BE2C (cell line): ENCODE measurements at regions not wholly inside any gene's neighbourhood (a gene's known extent, or its start where the extent isn't known, plus 50 kb on each side); places are given as distances from the start of the nearest gene placed in this dataset.

ENCODE experiments used
- DNase-seq: peaks from one replicate; pipeline ENCODE4 v3.0.0-alpha.2; 2020
- H3K27me3 ChIP-seq: fragments of 250-450 bp; sonication (Bioruptor Pico); 2 replicates; pipeline ENCODE4 v1.5.1; 2020; ENCODE audit warnings: mild to moderate bottlenecking
- H3K36me3 ChIP-seq: fragments of 250-450 bp; sonication (Bioruptor Pico); 2 replicates; pipeline ENCODE4 v1.5.1; 2020; ENCODE audit warnings: mild to moderate bottlenecking
- H3K4me1 ChIP-seq: fragments of 250-450 bp; sonication (Bioruptor Pico); 2 replicates; pipeline ENCODE4 v1.5.1; 2020
- H3K4me3 ChIP-seq: 2 replicates; pipeline ENCODE4 v1.5.1; 2011; ENCODE audit warnings: low read depth, low read length
- H3K9me3 ChIP-seq: fragments of 250-450 bp; sonication (Bioruptor Pico); 2 replicates; pipeline ENCODE4 v1.5.1; 2020
- TF ChIP-seq, protein P1 (sequence below): IDR thresholded peaks from 2 replicates; pipeline ENCODE4 v1.5.1; 2012; ENCODE audit warnings: mild to moderate bottlenecking, low read depth, low read length

DNA sequence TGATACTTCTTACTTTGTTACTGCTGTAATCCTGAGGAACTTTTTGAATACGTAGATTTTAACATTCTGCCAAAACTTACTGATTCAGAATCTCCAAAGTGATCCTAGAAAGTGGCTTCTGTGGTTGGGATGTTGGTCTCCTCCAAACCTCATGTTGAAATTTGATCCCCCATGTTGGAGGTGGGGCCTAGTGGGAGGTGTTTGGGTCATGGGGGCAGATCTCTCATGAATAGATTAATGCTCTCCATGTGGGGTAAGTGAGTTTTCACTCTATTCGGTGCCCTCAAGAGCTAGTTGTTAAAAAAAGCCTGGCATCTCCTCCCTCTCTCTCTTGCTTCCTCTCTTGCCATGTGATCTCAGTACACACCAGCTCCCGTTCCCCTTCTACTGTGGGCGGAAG lies 329.9 kb downstream of the HRH4 start:
- Histone ChIP-seq H3K27me3 (no peaks in the 10 kb centered on the region), H3K4me3 (no peak overlapping the region), H3K9me3 (no peaks in the 10 kb centered on the region), H3K36me3 (no peaks in the 10 kb centered on the region), H3K4me1 (no peaks in the 10 kb centered on the region)
- TF ChIP-seq, protein P1, sequence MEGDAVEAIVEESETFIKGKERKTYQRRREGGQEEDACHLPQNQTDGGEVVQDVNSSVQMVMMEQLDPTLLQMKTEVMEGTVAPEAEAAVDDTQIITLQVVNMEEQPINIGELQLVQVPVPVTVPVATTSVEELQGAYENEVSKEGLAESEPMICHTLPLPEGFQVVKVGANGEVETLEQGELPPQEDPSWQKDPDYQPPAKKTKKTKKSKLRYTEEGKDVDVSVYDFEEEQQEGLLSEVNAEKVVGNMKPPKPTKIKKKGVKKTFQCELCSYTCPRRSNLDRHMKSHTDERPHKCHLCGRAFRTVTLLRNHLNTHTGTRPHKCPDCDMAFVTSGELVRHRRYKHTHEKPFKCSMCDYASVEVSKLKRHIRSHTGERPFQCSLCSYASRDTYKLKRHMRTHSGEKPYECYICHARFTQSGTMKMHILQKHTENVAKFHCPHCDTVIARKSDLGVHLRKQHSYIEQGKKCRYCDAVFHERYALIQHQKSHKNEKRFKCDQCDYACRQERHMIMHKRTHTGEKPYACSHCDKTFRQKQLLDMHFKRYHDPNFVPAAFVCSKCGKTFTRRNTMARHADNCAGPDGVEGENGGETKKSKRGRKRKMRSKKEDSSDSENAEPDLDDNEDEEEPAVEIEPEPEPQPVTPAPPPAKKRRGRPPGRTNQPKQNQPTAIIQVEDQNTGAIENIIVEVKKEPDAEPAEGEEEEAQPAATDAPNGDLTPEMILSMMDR = no peak
- DNase-seq = no peak

DNA sequence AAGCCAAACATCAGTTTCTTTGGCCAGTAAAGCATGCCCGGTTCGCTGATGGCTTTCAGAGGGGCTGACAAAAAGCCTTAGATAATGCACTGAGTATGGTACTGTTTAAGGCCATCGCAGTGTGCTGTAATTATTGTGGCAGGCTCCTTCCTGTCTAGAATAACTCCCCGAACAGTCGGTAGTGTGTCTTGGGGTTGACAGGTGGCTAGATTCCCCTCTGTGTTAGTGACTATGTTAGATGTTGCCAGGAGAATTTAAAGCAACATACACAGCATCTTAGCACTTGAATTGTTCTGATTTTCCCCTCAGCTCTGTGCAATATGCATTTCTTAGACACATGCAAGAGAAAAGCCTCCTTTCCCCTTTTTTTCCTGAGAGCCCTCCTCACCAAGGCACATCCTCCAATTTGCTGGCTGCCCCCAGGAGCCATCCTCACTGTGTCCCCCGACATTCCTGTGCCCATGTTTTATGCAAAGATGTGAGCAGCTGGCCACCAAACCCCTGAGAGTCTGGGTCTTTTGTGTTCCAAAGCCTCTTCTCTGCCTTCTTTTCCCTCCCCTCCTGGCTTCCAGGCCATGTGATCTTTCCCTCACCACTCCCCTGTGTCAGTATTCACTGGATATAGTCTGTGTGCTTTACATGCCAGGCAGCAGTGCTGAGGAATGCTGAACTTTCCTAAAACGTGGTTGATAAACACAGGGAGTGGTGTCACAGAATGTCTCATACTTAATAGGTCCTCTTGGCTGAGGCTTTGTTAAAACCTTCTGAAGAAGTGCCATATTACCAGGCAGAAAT lies 331.5 kb downstream of the HRH4 start:
- H3K27me3 ChIP-seq = no peaks in the 10 kb centered on the region
- no peaks in the 10 kb centered on the region for H3K9me3 ChIP-seq
- DNase-seq = no peak
- TF ChIP-seq, protein P1 = no peak
- H3K4me1 ChIP-seq = no peaks in the 10 kb centered on the region
- H3K36me3 ChIP-seq = no peaks in the 10 kb centered on the region
- no peak overlapping the region for H3K4me3 ChIP-seq

DNA sequence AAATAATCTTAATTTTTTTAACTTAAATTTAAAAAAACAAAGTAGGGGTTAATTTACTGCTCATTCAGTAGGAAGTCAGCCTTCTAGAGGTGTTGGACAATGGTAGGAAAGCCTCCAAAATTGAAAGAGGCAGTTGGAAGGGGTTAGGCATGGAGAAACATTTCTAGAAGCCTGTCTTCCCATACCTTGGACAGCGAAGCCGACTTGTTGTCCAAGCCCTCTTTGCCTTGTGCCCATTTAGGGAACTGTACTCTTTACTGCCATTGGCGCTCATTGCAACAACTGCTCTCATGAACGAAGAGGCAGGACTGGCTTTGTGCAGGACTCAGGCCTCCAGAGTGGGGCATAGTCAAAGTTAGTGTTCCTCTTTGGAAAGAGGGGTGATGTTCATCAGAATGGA lies 333.3 kb downstream of the HRH4 start:
- no peaks in the 10 kb centered on the region for H3K4me1 ChIP-seq
- H3K4me3 ChIP-seq = no peak overlapping the region
- no peak for DNase-seq
- no peaks in the 10 kb centered on the region for H3K9me3 ChIP-seq
- H3K27me3 ChIP-seq = no peaks in the 10 kb centered on the region
- no peaks in the 10 kb centered on the region for H3K36me3 ChIP-seq
- TF ChIP-seq, protein P1 = no peak

DNA sequence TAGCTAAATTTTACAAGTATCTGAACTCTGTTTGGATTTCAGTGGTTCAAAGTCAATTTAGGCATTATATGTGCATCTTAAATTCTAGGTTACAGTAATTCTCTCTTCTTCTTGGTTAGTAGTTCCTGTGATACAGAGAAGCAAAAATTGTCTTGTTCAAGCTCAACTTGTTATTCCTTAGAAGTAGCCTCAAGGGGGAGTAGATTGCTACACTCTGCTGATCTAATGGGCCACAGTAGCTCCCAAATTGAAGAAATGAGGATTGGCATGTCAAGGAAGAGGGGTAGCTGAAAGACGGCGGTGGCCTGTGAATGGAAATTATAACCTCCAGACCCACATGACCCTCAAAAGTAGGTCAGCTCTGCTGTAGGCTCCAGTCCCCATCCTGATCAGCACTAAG lies 334.7 kb downstream of the HRH4 start:
- Histone ChIP-seq H3K9me3 (no peaks in the 10 kb centered on the region), H3K4me1 (no peaks in the 10 kb centered on the region), H3K4me3 (no peak overlapping the region), H3K27me3 (no peaks in the 10 kb centered on the region), H3K36me3 (no peaks in the 10 kb centered on the region)
- TF ChIP-seq, protein P1 = no peak
- DNase-seq = no peak

DNA sequence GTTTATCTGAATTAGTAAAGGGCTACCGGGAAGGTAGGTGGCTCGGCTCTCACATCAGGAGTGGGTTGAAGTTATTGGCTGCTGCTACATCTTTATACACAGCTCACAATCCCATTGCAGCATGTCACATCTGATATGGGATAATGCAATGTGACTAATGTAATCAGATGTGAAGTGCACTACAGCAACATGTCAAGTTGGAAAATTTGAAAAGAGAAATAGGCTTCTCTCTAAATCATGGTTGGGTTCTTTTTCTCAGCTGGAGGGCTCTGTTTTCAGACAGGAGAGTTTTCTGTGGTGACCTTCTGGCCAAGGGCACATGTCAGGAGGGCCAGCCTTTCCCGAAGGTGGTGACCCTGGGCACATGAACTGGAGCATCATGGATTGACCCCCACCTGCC lies 337.5 kb downstream of the HRH4 start:
- Histone ChIP-seq H3K36me3 (no peaks in the 10 kb centered on the region), H3K9me3 (no peaks in the 10 kb centered on the region), H3K4me3 (no peak overlapping the region), H3K4me1 (no peaks in the 10 kb centered on the region), H3K27me3 (no peaks in the 10 kb centered on the region)
- TF ChIP-seq, protein P1 = no peak
- no peak for DNase-seq

DNA sequence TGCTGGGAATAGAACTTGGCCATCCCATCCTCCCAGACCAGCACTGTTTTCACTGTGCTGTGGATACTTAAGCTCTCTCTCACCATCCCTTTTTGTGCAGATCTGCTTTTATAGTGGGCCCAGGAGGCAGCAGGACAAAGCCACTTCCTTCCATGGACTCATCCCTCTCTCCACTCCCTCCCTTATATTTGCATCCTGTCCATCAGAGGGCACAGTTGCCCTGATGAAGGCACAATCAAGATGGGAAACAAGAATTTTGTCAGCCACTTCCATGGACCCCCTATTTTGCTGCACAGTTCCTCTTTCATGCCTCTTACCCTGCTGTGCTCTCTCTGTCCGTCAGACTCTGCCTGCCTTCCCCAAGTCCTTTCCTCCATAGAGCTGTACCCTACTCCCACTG lies 338.7 kb downstream of the HRH4 start:
- Histone ChIP-seq H3K4me3 (no peak overlapping the region), H3K27me3 (no peaks in the 10 kb centered on the region), H3K4me1 (no peaks in the 10 kb centered on the region), H3K9me3 (no peaks in the 10 kb centered on the region), H3K36me3 (no peaks in the 10 kb centered on the region)
- TF ChIP-seq, protein P1 = no peak
- no peak for DNase-seq
